NCI-H526 (cell line): ENCODE measurements at regions not wholly inside any gene's neighbourhood (a gene's known extent, or its start where the extent isn't known, plus 50 kb on each side); places are given as distances from the start of the nearest gene placed in this dataset.

Experiments
- DNase-seq, 2 experiments: peaks; one replicate each; lab custom pipeline; 2025; lab: John Stamatoyannopoulos, UW

- DNase-seq, result no peak
Measured at GRCh38 chr5:88396751-88397281, 128.2 kb upstream of the TMEM161B start.

- no peak for DNase-seq
Measured at GRCh38 chr5:88396000-88396535, 127.4 kb upstream of the TMEM161B start.

GRCh38 chr5:88395264-88395663 is 126.6 kb upstream of the TMEM161B start:
- DNase-seq, result no peak

- DNase-seq, result no peak
Measured at GRCh38 chr5:88394536-88395175, 126.0 kb upstream of the TMEM161B start.

- no peak for DNase-seq
Measured at GRCh38 chr5:88393716-88394535, 125.3 kb upstream of the TMEM161B start.

GRCh38 chr5:88393042-88393441 is 124.4 kb upstream of the TMEM161B start:
- DNase-seq, result no peak

GRCh38 chr5:88391991-88392390 is 123.3 kb upstream of the TMEM161B start:
- DNase-seq, result no peak

GRCh38 chr5:88391116-88391515 is 122.5 kb upstream of the TMEM161B start:
- DNase-seq, result peak; percentile 57 to 67

- DNase-seq, result no peak
Measured at GRCh38 chr5:88390481-88390880, 121.8 kb upstream of the TMEM161B start.

- no peak for DNase-seq
Measured at GRCh38 chr5:88390096-88390441, 121.4 kb upstream of the TMEM161B start.

GRCh38 chr5:88389338-88390095 is 120.9 kb upstream of the TMEM161B start:
- DNase-seq, result no peak

- no peak for DNase-seq
Measured at GRCh38 chr5:88388476-88389337, 120.1 kb upstream of the TMEM161B start.

GRCh38 chr5:88384886-88385285 is 116.2 kb upstream of the TMEM161B start:
- DNase-seq, result no peak

GRCh38 chr5:88380332-88380731 is 111.7 kb upstream of the TMEM161B start:
- no peak for DNase-seq

- DNase-seq, result no peak
Measured at GRCh38 chr5:88377705-88378656, 109.3 kb upstream of the TMEM161B start.

- no peak for DNase-seq
Measured at GRCh38 chr5:88377240-88377639, 108.6 kb upstream of the TMEM161B start.

GRCh38 chr5:88376728-88377127 is 108.1 kb upstream of the TMEM161B start:
- DNase-seq, result no peak

- no peak for DNase-seq
Measured at GRCh38 chr5:88374391-88374790, 105.7 kb upstream of the TMEM161B start.

- DNase-seq, result no peak
Measured at GRCh38 chr5:88370824-88371223, 102.2 kb upstream of the TMEM161B start.

GRCh38 chr5:88368201-88368600 is 99.6 kb upstream of the TMEM161B start:
- peak; percentile 2 to 28 for DNase-seq
